ENCODE measurements at regions not wholly inside any gene's neighbourhood (a gene's known extent, or its start where the extent isn't known, plus 50 kb on each side); places are given as distances from the start of the nearest gene placed in this dataset.

GRCh38 chr12:39188689-39189088 is 254.2 kb downstream of the KIF21A start:
- no peak overlapping the region for H3K27ac ChIP-seq
- no peak for DNase-seq (ENCODE audit: low spot score)
- H3K9me3 ChIP-seq = no peaks in the 10 kb centered on the region
- no peaks in the 10 kb centered on the region for H3K36me3 ChIP-seq
- H3K4me1 ChIP-seq (replicated peaks) = no peaks in the 10 kb centered on the region
- no peak for TF ChIP-seq POLR2AphosphoS5 (IDR thresholded peaks at IDR 0.05)
- TF ChIP-seq CTCF (IDR thresholded peaks at IDR 0.05) = no peak
- no peak for TF ChIP-seq POLR2A (IDR thresholded peaks at IDR 0.05)
- H3K27me3 ChIP-seq (replicated peaks; ENCODE audit: insufficient read depth) = no peaks in the 10 kb centered on the region
- 93% methylated on average over 5 of the region's 5 CpGs for WGBS
- H3K4me3 ChIP-seq = no peak overlapping the region
- intact Hi-C loops (cut with DNase I) = no loop called here

- DNase-seq (ENCODE audit: low spot score) = no peak
- Histone ChIP-seq H3K27ac (no peak overlapping the region), H3K27me3 (replicated peaks; ENCODE audit: insufficient read depth) (no peaks in the 10 kb centered on the region), H3K4me1 (replicated peaks) (no peaks in the 10 kb centered on the region), H3K4me3 (no peak overlapping the region), H3K9me3 (no peaks in the 10 kb centered on the region), H3K36me3 (no peaks in the 10 kb centered on the region)
- intact Hi-C loops (cut with DNase I) = no loop called here
- TF ChIP-seq CTCF (IDR thresholded peaks at IDR 0.05) = no peak
- WGBS = 95% methylated on average over 11 of the region's 11 CpGs
These were observed 256.2 kb downstream of the KIF21A start for GRCh38 chr12:39186744-39187143.

GRCh38 chr12:39178837-39179236 is 264.1 kb downstream of the KIF21A start:
- no peaks in the 10 kb centered on the region for H3K27me3 ChIP-seq (replicated peaks; ENCODE audit: insufficient read depth)
- WGBS = 45% methylated on average over 1 of the region's 1 CpG
- intact Hi-C loops (cut with DNase I) = no loop called here
- H3K4me1 ChIP-seq (replicated peaks) = no peaks in the 10 kb centered on the region
- TF ChIP-seq POLR2A (IDR thresholded peaks at IDR 0.05) = no peak
- no peak for TF ChIP-seq CTCF (IDR thresholded peaks at IDR 0.05)
- TF ChIP-seq POLR2AphosphoS5 (IDR thresholded peaks at IDR 0.05) = no peak
- no peak overlapping the region for H3K4me3 ChIP-seq
- H3K9me3 ChIP-seq = no peaks in the 10 kb centered on the region
- no peak overlapping the region for H3K27ac ChIP-seq
- H3K36me3 ChIP-seq = no peaks in the 10 kb centered on the region
- no peak for DNase-seq (ENCODE audit: low spot score)

GRCh38 chr12:39176356-39176755 is 266.6 kb downstream of the KIF21A start:
- Histone ChIP-seq H3K4me3 (no peak overlapping the region), H3K36me3 (no peaks in the 10 kb centered on the region), H3K9me3 (no peaks in the 10 kb centered on the region), H3K4me1 (replicated peaks) (no peaks in the 10 kb centered on the region), H3K27me3 (replicated peaks; ENCODE audit: insufficient read depth) (no peaks in the 10 kb centered on the region), H3K27ac (no peak overlapping the region)
- TF ChIP-seq POLR2AphosphoS5 (IDR thresholded peaks at IDR 0.05) = no peak
- TF ChIP-seq POLR2A (IDR thresholded peaks at IDR 0.05) = no peak
- no peak for TF ChIP-seq CTCF (IDR thresholded peaks at IDR 0.05)
- DNase-seq (ENCODE audit: low spot score) = no peak
- intact Hi-C loops (cut with DNase I) = no loop called here

GRCh38 chr12:39173726-39174125 is 268.3 kb upstream of the CPNE8 start:
- Histone ChIP-seq H3K36me3 (no peaks in the 10 kb centered on the region), H3K4me3 (no peak overlapping the region), H3K9me3 (no peaks in the 10 kb centered on the region), H3K27me3 (replicated peaks; ENCODE audit: insufficient read depth) (no peaks in the 10 kb centered on the region), H3K27ac (no peak overlapping the region), H3K4me1 (replicated peaks) (no peaks in the 10 kb centered on the region)
- TF ChIP-seq POLR2AphosphoS5 (IDR thresholded peaks at IDR 0.05) (no peak), POLR2A (IDR thresholded peaks at IDR 0.05) (no peak), CTCF (IDR thresholded peaks at IDR 0.05) (no peak)
- WGBS = 28% methylated on average over 2 of the region's 2 CpGs
- no peak for DNase-seq (ENCODE audit: low spot score)
- intact Hi-C loops (cut with DNase I) = no loop called here
